KMS-11 (cell line): ENCODE measurements at regions not wholly inside any gene's neighbourhood (a gene's known extent, or its start where the extent isn't known, plus 50 kb on each side); places are given as distances from the start of the nearest gene placed in this dataset.

ENCODE experiments used
- H2AFZ ChIP-seq: fragments of 200-600 bp; sonication (generic); 2 replicates; pipeline ENCODE4 v1.6.1; 2016; ENCODE audit warnings: antibody characterized with exemption, mixed run types, low read depth
- H3K27ac ChIP-seq: fragments of 200-600 bp; sonication (generic); 2 replicates; pipeline ENCODE4 v1.6.1; 2016; ENCODE audit warnings: mild to moderate bottlenecking, mixed run types
- H3K27me3 ChIP-seq: fragments of 200-600 bp; sonication (generic); 2 replicates; pipeline ENCODE4 v1.6.1; 2017; ENCODE audit warnings: mild to moderate bottlenecking, low read depth, mixed run types, moderate library complexity; ENCODE audit not compliant: insufficient read depth
- H3K36me3 ChIP-seq: fragments of 200-600 bp; sonication (generic); 2 replicates; pipeline ENCODE4 v1.6.1; 2017; ENCODE audit warnings: mild to moderate bottlenecking, mixed run types; ENCODE audit not compliant: insufficient read depth
- H3K4me1 ChIP-seq: fragments of 200-600 bp; sonication (generic); 2 replicates; pipeline ENCODE4 v1.6.1; 2016; ENCODE audit warnings: mild to moderate bottlenecking, low read depth, mixed run types; ENCODE audit not compliant: poor library complexity, severe bottlenecking
- H3K4me2 ChIP-seq: fragments of 200-600 bp; sonication (generic); 2 replicates; pipeline ENCODE4 v1.7.0; 2016; ENCODE audit warnings: mild to moderate bottlenecking, mixed run types
- H3K4me3 ChIP-seq: fragments of 200-600 bp; sonication (generic); IDR thresholded peaks from 2 replicates; pipeline ENCODE4 v1.6.1; 2017; ENCODE audit warnings: low read depth, low read length, mixed read lengths; ENCODE audit not compliant: insufficient read depth
- H3K79me2 ChIP-seq: fragments of 200-600 bp; sonication (generic); 2 replicates; pipeline ENCODE4 v1.6.1; 2016; ENCODE audit warnings: low read depth, mixed run types; ENCODE audit not compliant: insufficient read depth
- H3K9ac ChIP-seq: fragments of 200-600 bp; sonication (generic); 2 replicates; pipeline ENCODE4 v1.6.1; 2016; ENCODE audit warnings: mild to moderate bottlenecking, mixed run types
- H4K20me1 ChIP-seq: fragments of 200-600 bp; sonication (generic); 2 replicates; pipeline ENCODE4 v1.6.1; 2016; ENCODE audit warnings: mild to moderate bottlenecking, mixed run types; ENCODE audit not compliant: insufficient read depth
- CTCF ChIP-seq: fragments of 200-600 bp; sonication (generic); conservative IDR thresholded peaks from 2 replicates; pipeline ENCODE4 v1.6.1; 2017; ENCODE audit warnings: low read depth, mild to moderate bottlenecking, antibody characterized with exemption, low read length, moderate library complexity, mixed read lengths

- H3K79me2 ChIP-seq = no peaks in the 10 kb centered on the region
- TF ChIP-seq CTCF = no peak
- no peaks in the 10 kb centered on the region for H4K20me1 ChIP-seq
- H3K9ac ChIP-seq = no peak overlapping the region
- no peak overlapping the region for H2AFZ ChIP-seq
- H3K4me3 ChIP-seq = no peak overlapping the region
- H3K36me3 ChIP-seq = no peaks in the 10 kb centered on the region
- no peak overlapping the region for H3K4me2 ChIP-seq
- no peak overlapping the region for H3K27ac ChIP-seq
- H3K27me3 ChIP-seq = no peaks in the 10 kb centered on the region
- no peaks in the 10 kb centered on the region for H3K4me1 ChIP-seq
Measured at GRCh38 chr2:219714681-219715400, 87.4 kb downstream of the SLC4A3 start.

GRCh38 chr2:219718066-219718465 lies 90.6 kb downstream of the SLC4A3 start:
- no peak for TF ChIP-seq CTCF
- Histone ChIP-seq H3K79me2 (no peaks in the 10 kb centered on the region), H3K36me3 (no peaks in the 10 kb centered on the region), H3K27ac (no peak overlapping the region), H3K27me3 (no peaks in the 10 kb centered on the region), H3K4me3 (no peak overlapping the region), H4K20me1 (no peaks in the 10 kb centered on the region), H2AFZ (no peak overlapping the region), H3K9ac (no peak overlapping the region), H3K4me2 (no peak overlapping the region), H3K4me1 (no peaks in the 10 kb centered on the region)

GRCh38 chr2:219719521-219719920 lies 92.1 kb downstream of the SLC4A3 start:
- H4K20me1 ChIP-seq = no peaks in the 10 kb centered on the region
- H2AFZ ChIP-seq = no peak overlapping the region
- no peak for TF ChIP-seq CTCF

GRCh38 chr2:219720956-219721355 lies 93.5 kb downstream of the SLC4A3 start:
- Histone ChIP-seq H3K36me3 (no peaks in the 10 kb centered on the region), H3K9ac (no peak overlapping the region), H3K79me2 (no peaks in the 10 kb centered on the region), H3K4me1 (no peaks in the 10 kb centered on the region), H3K4me2 (no peak overlapping the region), H4K20me1 (no peaks in the 10 kb centered on the region), H3K27me3 (no peaks in the 10 kb centered on the region), H2AFZ (no peak overlapping the region), H3K4me3 (no peak overlapping the region), H3K27ac (no peak overlapping the region)
- TF ChIP-seq CTCF = no peak

More at GRCh38 chr2:219719521-219719920, 92.1 kb downstream of the SLC4A3 start:
- Histone ChIP-seq H3K4me3 (no peak overlapping the region), H3K4me1 (no peaks in the 10 kb centered on the region), H3K27ac (no peak overlapping the region), H3K36me3 (no peaks in the 10 kb centered on the region), H3K4me2 (no peak overlapping the region), H3K27me3 (no peaks in the 10 kb centered on the region), H3K79me2 (no peaks in the 10 kb centered on the region), H3K9ac (no peak overlapping the region)
